ENCODE measurements at regions not wholly inside any gene's neighbourhood (a gene's known extent, or its start where the extent isn't known, plus 50 kb on each side); places are given as distances from the start of the nearest gene placed in this dataset.

GRCh38 chr7:69038915-69039314 lies 559.4 kb upstream of the AUTS2 start:
- no peaks in the 10 kb centered on the region for H3F3A ChIP-seq (replicated peaks; ENCODE audit: low read depth)
- Mint-ChIP-seq H3K36me3 (ENCODE audit: low read depth) (peaks cover 33% of the 10 kb centered on the region), H3K27me3 (ENCODE audit: insufficient read depth, low read depth, poor library complexity) (peaks cover 2% of the 10 kb centered on the region)

More at GRCh38 chr7:69038915-69039314, 559.4 kb upstream of the AUTS2 start:
- no peaks in the 10 kb centered on the region for H3K9me2 ChIP-seq (ENCODE audit: insufficient read depth)
- H2AFZ ChIP-seq = no peak overlapping the region
- no peaks in the 10 kb centered on the region for H4K20me1 ChIP-seq (replicated peaks; ENCODE audit: insufficient read depth)
- H3K4me3 ChIP-seq = no peak overlapping the region
- Mint-ChIP-seq H3K27ac (no peak overlapping the region), H3K4me1 (no peaks in the 10 kb centered on the region), H3K4me3 (no peak overlapping the region), H3K9me3 (peaks cover 95% of the 10 kb centered on the region)
- no peak for DNase-seq (ENCODE audit: low spot score)
- no peak overlapping the region for H3K4me2 ChIP-seq
- TF ChIP-seq EZH2phosphoT487 (IDR thresholded peaks at IDR 0.05; ENCODE audit: unreplicated experiment) (no peak), ZNF462 (CRISPR knock-in tag; IDR thresholded peaks at IDR 0.05) (no peak), CTCF (conservative IDR thresholded peaks at IDR 0.05; ENCODE audit: low read depth in 2 of 2) (no peak), ZNF331 (CRISPR knock-in tag; IDR thresholded peaks at IDR 0.05; ENCODE audit: low read depth) (no peak), EZH2 (IDR thresholded peaks at IDR 0.05; ENCODE audit: low read depth, unreplicated experiment) (no peak), POLR2AphosphoS5 (IDR thresholded peaks at IDR 0.05; ENCODE audit: low read depth) (no peak), ETS1 (IDR thresholded peaks at IDR 0.05) (no peak), REST (IDR thresholded peaks at IDR 0.05; ENCODE audit: unreplicated experiment) (no peak), STAT1 (IDR thresholded peaks at IDR 0.05; ENCODE audit: unreplicated experiment) (no peak), NANOG (IDR thresholded peaks at IDR 0.05; ENCODE audit: borderline replicate concordance) (no peak), JUNB (IDR thresholded peaks at IDR 0.05; ENCODE audit: unreplicated experiment) (no peak), ZNF114 (CRISPR knock-in tag; IDR thresholded peaks at IDR 0.05) (no peak), CREB1 (CRISPR knock-in tag; IDR thresholded peaks at IDR 0.05; ENCODE audit: low read depth) (no peak)
- H3K27me3 ChIP-seq (ENCODE audit: insufficient read depth) = no peaks in the 10 kb centered on the region
- no peak overlapping the region for H3K27ac ChIP-seq (ENCODE audit: low read depth)
- H3K79me2 ChIP-seq (replicated peaks; ENCODE audit: insufficient read depth) = no peaks in the 10 kb centered on the region
- no peak for ATAC-seq
- H3K4me1 ChIP-seq (ENCODE audit: insufficient read depth) = no peaks in the 10 kb centered on the region
- no peaks in the 10 kb centered on the region for H3K36me3 ChIP-seq (ENCODE audit: insufficient read depth)
